Suprapubic skin (tissue), 4 donors: ENCODE measurements at regions not wholly inside any gene's neighbourhood (a gene's known extent, or its start where the extent isn't known, plus 50 kb on each side); places are given as distances from the start of the nearest gene placed in this dataset.

Experiments
- DNase-seq, 2 donors: peaks; one replicate each; pipeline ENCODE4 v3.0.0-alpha.2; 2019; ENCODE audit warnings: low spot score in 2 of 2
- H3K27ac ChIP-seq: fragments of 200-600 bp; sonication (generic); one replicate; pipeline ENCODE4 v1.5.1; 2019
- H3K27me3 ChIP-seq: fragments of 200-600 bp; sonication (generic); one replicate; pipeline ENCODE4 v1.5.1; 2019
- H3K36me3 ChIP-seq: fragments of 200-600 bp; sonication (generic); one replicate; pipeline ENCODE4 v1.5.1; 2019
- H3K4me1 ChIP-seq: fragments of 200-600 bp; sonication (generic); one replicate; pipeline ENCODE4 v1.5.1; 2019
- H3K4me3 ChIP-seq: fragments of 200-600 bp; sonication (generic); one replicate; pipeline ENCODE4 v1.5.1; 2019; ENCODE audit warnings: mild to moderate bottlenecking
- H3K9me3 ChIP-seq: fragments of 200-600 bp; sonication (generic); one replicate; pipeline ENCODE4 v1.5.1; 2019
- CTCF ChIP-seq, 2 donors: fragments of 200-600 bp in 1 of 2; fragments of 450-650 bp in 1 of 2; sonication (generic) in 1 of 2; IDR thresholded peaks; one replicate each; pipeline ENCODE4 v1.5.1; 2016 to 2019; ENCODE audit warnings: antibody characterized with exemption in 2 of 2, mild to moderate bottlenecking in 1 of 2, moderate library complexity in 1 of 2
- EP300 ChIP-seq: sonication (generic); formaldehyde crosslinking; IDR thresholded peaks from one replicate; pipeline ENCODE4 v1.6.1; 2017; ENCODE audit warnings: antibody characterized with exemption
- POLR2A ChIP-seq, 2 donors: fragments of 450-650 bp; IDR thresholded peaks; one replicate each; pipeline ENCODE4 v1.6.1; 2017; ENCODE audit warnings: antibody characterized with exemption in 2 of 2, mild to moderate bottlenecking in 2 of 2, moderate library complexity in 2 of 2
- POLR2AphosphoS5 ChIP-seq, 3 donors: sonication (generic); formaldehyde crosslinking; IDR thresholded peaks; one replicate each; pipeline ENCODE4 v1.6.1; 2017; ENCODE audit warnings: antibody characterized with exemption in 3 of 3
- WGBS: methylation state at CpG from one replicate; pipeline ENCODE4 v1.1.5; 2018; 5-methylcytosine and 5-hydroxymethylcytosine counted together

DNA sequence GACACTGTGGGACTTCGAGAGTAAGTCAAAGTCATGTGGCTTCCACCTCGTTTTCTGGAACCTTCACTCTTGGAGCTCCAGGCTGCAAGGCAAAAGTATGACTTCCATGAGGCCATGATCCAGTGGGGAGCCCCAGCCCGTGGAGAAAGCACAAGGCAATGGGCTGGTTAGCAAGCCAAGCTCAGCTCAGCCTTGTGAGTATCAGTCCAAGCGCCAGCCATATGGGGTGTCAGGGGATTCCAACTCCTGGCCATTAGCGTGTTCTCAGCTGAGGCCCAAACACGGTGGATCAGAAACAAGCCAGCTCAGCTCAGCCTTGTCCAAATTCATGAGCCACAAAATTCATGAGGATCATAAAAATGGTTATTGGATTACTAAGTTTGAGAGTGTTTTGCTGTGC, 261.0 kb downstream of the RHOU start:
- no peak for DNase-seq

DNA sequence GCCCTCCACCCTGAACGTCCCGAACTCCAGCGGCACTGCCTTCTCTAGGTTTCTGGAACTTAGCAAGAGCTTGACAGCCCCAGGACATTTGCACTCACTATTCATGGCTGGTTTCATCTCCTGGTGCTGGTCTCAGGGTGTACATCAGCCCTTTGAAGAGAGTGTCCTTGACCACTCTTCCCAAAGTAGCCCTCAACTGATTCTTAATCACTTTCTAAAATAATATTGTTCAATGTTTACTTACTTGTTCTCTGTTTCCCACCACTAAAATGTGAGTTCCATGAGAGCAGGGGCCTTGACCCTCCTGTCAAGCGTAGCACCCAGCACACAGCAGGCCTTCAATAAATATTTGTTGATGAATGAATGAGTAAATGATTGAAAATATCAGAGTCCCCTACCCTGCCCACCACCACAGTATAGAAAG, 262.5 kb downstream of the RHOU start:
- no peak for TF ChIP-seq CTCF (IDR thresholded peaks at IDR 0.05)
- TF ChIP-seq POLR2A (IDR thresholded peaks at IDR 0.05): no peak
- no peak for TF ChIP-seq POLR2AphosphoS5 (IDR thresholded peaks at IDR 0.05)
- no peak for TF ChIP-seq EP300
- Histone ChIP-seq H3K27me3 (no peaks in the 10 kb centered on the region), H3K4me3 (no peak overlapping the region), H3K27ac (no peak overlapping the region), H3K36me3 (no peaks in the 10 kb centered on the region), H3K9me3 (no peaks in the 10 kb centered on the region), H3K4me1 (peaks cover 2% of the 10 kb centered on the region)
- WGBS: 92% methylated on average over 4 of the region's 4 CpGs
- DNase-seq: no peak

More for the DNA sequence above, 261.0 kb downstream of the RHOU start:
- H3K27ac ChIP-seq: no peak overlapping the region
- H3K27me3 ChIP-seq: no peaks in the 10 kb centered on the region
- no peaks in the 10 kb centered on the region for H3K36me3 ChIP-seq
- H3K4me1 ChIP-seq: peaks cover 2% of the 10 kb centered on the region
- H3K4me3 ChIP-seq: no peak overlapping the region
- WGBS: 82% methylated on average over 6 of the region's 6 CpGs
- TF ChIP-seq CTCF (IDR thresholded peaks at IDR 0.05): no peak
- no peak for TF ChIP-seq POLR2AphosphoS5 (IDR thresholded peaks at IDR 0.05)
- TF ChIP-seq EP300: no peak
- TF ChIP-seq POLR2A (IDR thresholded peaks at IDR 0.05): no peak
- no peaks in the 10 kb centered on the region for H3K9me3 ChIP-seq

DNA sequence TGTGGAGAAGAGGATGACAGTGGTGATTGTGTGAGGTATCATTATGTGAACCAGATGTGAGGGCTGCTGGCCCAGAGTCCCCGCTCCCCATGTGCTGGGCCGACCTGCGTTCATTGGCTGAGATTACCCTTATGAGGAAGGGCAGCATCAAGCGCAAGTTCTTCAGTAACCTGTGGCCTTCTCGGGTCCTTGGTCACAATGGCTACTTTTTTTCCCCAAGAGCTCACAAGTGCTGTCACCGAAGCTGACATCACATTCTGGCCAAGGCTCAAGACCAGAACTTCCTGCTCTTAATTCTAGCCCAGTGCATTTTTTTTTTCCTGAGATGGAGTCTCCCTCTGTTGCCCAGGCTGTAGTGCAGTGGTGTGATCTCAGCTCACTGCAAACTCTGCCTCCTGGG, 262.9 kb downstream of the RHOU start:
- no peak for DNase-seq
- H3K27ac ChIP-seq: no peak overlapping the region
- WGBS: 55% methylated on average over 6 of the region's 6 CpGs

DNA sequence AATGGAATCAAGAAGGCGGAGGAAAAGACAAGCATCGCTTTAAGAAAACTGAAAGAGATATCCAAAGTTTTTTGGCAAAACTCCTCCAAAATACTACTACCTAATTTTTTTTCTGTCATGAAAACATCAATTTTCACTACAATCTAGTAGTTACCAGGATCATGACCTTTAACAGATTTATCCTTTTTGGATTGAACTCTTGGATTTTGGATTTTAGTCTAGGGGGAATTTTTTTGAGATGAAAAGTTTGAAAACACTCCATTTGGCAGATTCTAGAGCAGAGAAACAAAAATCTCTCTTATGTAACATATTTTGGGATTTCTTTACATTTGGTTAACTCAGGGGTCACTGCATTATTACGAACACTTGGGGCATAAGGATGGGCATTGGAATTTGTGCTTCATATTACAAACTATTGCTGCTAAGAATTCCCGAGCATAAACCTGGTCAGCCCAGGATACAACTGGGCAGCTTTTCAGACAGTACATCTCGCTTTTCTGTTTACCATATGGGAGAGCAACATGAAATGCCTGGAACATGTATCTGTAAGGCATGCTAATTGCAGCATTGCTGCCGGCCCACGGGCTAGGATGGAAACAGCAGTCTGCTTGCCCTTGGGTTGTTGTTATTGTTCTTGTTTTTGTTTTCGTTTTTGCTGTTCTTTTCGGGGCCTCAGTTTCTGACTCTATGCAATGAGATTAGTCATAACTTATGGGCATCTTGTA, 264.3 kb downstream of the RHOU start:
- no peaks in the 10 kb centered on the region for H3K27me3 ChIP-seq
- H3K27ac ChIP-seq: no peak overlapping the region
- TF ChIP-seq CTCF (IDR thresholded peaks at IDR 0.05) (no peak), POLR2A (IDR thresholded peaks at IDR 0.05) (no peak), POLR2AphosphoS5 (IDR thresholded peaks at IDR 0.05) (no peak), EP300 (no peak)
- no peaks in the 10 kb centered on the region for H3K9me3 ChIP-seq
- H3K4me1 ChIP-seq: peaks cover 2% of the 10 kb centered on the region
- no peak overlapping the region for H3K4me3 ChIP-seq
- no peak for DNase-seq
- H3K36me3 ChIP-seq: no peaks in the 10 kb centered on the region
- 82% methylated on average over 9 of the region's 9 CpGs for WGBS

More for the DNA sequence above, 262.9 kb downstream of the RHOU start:
- Histone ChIP-seq H3K4me3 (no peak overlapping the region), H3K36me3 (no peaks in the 10 kb centered on the region), H3K27me3 (no peaks in the 10 kb centered on the region), H3K4me1 (peaks cover 2% of the 10 kb centered on the region), H3K9me3 (no peaks in the 10 kb centered on the region)
- no peak for TF ChIP-seq POLR2AphosphoS5 (IDR thresholded peaks at IDR 0.05)
- TF ChIP-seq EP300: no peak
- TF ChIP-seq CTCF (IDR thresholded peaks at IDR 0.05): no peak
- no peak for TF ChIP-seq POLR2A (IDR thresholded peaks at IDR 0.05)

DNA sequence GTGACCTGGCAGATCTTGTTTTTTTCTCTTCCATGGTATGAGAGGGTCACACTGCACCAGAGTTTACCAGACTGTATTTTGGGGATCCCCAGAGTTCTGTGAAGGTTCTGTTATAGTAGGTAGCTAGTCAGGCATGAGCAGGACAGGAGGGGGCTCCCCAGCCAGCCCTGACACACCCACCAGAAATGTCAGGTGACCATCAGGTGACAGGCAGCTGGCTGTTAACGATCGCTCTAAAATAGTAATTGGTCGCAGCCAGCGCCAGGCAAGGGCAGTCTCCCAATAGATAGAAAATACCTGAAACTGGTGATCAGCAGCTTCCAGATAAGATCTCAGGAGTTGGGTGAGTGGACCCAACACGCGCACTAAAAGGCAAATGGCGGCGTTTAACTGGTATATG, 264.9 kb downstream of the RHOU start:
- TF ChIP-seq CTCF (IDR thresholded peaks at IDR 0.05): no peak
- no peak for TF ChIP-seq EP300
- DNase-seq: no peak
- H3K27ac ChIP-seq: no peak overlapping the region

More for the DNA sequence above, 264.9 kb downstream of the RHOU start:
- Histone ChIP-seq H3K9me3 (no peaks in the 10 kb centered on the region), H3K4me1 (peaks cover 1% of the 10 kb centered on the region), H3K36me3 (no peaks in the 10 kb centered on the region), H3K4me3 (no peak overlapping the region), H3K27me3 (no peaks in the 10 kb centered on the region)
- 95% methylated on average over 8 of the region's 8 CpGs for WGBS
